HG02623 (cell line): ENCODE measurements at regions not wholly inside any gene's neighbourhood (a gene's known extent, or its start where the extent isn't known, plus 50 kb on each side); places are given as distances from the start of the nearest gene placed in this dataset.
"Not testable (repeated sequence)": the region's sequence is repeated elsewhere in the genome, so short reads cannot be mapped to it uniquely, and the experiment has no call there.

Experiments used
- ATAC-seq: cut with Tn5 transposase; IDR thresholded peaks from one replicate; pipeline ENCODE4 v1.9.1; 2021; ENCODE audit warnings: moderate library complexity; ENCODE audit not compliant: unreplicated experiment

DNA sequence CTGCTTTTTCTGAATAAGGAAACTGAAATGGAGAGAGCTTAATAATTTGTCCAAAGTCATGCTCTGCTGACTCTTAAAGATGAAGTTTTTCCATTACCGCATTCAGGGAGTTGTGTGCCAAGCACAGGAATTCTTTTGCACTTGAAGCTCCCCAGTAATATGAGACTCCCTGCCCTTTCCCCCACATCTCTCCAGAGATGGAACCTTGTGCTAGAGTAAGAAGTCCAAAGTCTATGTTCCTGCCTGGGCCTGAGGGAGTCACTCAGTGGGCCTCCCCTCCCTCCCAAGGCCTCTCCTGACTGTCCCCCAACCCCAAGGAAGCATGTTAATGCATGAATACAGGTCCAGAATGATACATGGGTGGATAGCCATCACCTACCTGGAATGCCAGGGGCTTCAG, 173.3 kb upstream of the SEMA6A start:
- ATAC-seq = no peak

DNA sequence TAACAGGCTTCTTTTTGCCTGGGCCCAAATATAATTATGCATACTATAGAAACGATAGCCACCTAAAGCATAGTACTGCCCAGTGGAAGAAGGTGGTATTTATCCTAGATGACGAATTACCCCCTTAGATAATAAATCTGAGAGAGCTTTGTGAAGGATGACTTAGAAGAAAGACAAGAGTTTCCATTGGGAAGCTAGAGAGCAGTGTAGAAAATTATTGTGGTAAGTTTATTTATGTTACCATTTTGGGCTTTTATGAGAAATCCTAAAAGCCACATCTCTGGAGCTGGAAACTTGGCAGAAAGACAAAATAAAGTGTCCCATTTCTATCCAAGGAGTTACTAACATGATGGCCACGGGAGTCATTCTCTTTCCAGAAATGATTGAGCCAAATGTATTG, 172.0 kb upstream of the SEMA6A start:
- no peak for ATAC-seq

- no peak for ATAC-seq
These were observed 166.1 kb upstream of the SEMA6A start for GRCh38 chr5:116740771-116741170.

DNA sequence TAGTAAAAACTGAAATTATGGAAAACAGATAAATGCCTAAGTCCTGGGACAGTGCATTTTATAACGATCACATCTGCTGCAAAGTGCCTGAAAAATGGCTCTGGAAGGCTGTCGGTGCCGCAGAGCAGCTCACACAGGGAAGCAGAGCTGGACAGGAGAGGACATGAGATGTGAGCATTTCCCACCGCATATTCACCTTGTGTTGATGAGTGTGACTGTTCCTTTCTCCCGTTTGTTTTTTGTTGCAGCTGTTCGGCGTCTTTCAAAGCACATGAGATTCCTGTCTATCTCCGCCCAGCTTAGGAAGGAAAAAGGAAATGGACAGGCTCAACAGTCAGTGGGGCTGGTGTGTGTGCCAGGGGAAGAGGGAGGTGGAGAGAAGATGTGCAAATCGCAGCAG, 164.9 kb upstream of the SEMA6A start:
- ATAC-seq = no peak

DNA sequence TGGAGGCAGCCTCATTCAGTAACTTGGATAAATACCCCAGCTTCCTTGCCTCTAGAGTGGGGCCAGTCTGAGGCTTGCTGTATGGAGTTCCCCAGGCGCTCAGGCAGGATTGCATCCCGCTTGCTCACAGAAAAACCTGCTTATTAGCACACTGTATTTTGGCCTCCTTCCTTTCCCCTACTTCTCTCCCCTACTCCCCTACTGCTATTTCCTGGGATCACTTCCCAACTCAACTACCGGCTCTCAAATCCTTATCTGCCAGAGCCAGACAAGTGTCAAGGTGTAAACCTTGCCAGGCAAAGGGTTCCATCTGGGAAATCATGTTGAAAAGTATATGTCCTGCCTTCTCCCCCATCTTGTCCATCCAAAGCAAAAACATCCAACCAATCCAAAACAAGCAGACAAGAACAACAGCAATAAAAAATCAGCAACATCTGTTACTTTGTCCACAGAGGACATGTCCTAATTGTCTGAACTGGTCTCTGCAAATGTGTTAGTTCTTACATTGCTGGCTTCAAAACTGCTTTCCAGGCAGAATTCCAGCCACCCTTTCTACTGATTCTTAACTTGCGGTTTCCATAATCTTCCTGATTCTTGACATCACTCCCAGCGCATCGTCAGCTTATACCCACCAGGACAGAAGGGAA, 164.1 kb upstream of the SEMA6A start:
- no peak for ATAC-seq

DNA sequence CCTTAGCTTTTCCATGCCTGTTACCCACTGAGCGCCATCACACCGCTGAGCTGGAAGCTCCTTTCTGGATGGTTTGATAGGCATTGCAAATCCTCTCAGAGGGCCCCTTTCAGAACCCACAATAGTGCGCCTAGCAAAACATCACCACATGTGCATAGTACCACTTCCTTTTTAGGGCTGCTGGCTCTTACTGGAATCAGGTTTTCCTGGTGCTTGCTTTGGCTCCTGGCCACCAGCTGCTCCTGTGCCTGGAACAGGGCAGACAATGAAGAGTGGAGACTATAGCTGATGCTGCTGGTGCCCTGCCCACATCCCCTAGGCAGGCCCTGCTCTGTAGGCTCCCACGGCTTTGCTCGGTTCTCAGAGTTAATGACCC, 163.6 kb upstream of the SEMA6A start:
- ATAC-seq = no peak

DNA sequence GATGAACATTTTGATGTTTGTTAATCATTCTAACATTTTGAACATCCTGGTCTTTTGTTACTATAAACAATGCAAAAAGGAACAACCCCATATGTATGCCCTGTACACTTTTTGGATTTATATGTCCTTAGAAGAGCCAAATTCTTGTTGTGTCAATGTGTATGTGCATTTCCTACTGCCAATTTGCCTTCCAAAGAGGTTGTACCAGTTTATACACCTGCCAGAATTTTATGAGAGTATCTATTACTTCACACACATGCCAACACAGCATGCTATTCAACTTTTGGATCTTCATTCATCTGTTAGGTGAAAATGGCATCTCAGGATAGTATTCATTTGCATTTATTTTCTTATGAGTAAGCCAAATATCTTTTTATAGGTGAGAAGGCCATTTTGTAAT, 162.0 kb upstream of the SEMA6A start:
- ATAC-seq = no peak

- no peak for ATAC-seq
These were observed 159.7 kb upstream of the SEMA6A start for GRCh38 chr5:116733991-116734975.

GRCh38 chr5:116732591-116732990, 158.0 kb upstream of the SEMA6A start:
- no peak for ATAC-seq

DNA sequence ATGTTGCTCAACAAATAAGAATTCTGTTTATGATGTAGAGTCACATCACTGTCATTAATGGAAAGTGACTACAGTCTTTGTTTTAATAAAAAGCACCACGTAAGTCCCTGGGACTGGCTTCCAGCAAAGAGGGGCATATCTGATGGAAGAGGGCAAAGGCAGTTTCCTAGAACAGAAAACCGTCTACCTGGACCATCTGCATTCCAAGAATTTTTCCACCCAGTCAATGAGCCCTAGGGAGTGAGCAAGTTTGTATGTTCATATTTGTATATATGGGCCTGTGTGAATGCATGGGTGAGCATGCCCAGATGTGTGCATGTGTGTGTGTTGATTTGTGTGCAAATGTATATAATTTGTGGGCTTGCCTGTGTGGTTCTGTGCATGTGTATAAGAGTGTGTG, 156.8 kb upstream of the SEMA6A start:
- ATAC-seq = no peak

GRCh38 chr5:116730706-116731105, 156.1 kb upstream of the SEMA6A start:
- no peak for ATAC-seq

DNA sequence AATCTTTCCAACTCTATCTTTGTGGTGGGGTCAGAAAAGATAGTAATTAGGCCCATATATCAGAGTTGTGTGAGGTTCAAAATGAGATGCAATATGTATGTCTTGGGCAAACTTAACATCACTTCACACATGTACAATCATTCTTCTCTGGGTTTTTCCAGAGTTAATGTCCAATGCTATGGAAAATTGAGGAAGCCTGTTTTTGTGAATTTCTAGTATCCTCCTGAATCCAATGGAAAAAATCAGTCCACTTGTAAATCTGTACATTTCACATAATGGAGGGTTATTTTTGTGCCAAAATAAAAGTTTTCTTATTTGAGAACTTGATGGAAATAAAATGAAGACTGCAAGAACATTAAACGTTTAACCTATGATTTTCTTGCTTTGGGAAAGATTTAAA, 155.6 kb upstream of the SEMA6A start:
- no peak for ATAC-seq

GRCh38 chr5:116727248-116727647, 152.6 kb upstream of the SEMA6A start:
- no peak for ATAC-seq

- ATAC-seq = not testable (repeated sequence)
These were observed 151.6 kb upstream of the SEMA6A start for GRCh38 chr5:116726180-116726579.

DNA sequence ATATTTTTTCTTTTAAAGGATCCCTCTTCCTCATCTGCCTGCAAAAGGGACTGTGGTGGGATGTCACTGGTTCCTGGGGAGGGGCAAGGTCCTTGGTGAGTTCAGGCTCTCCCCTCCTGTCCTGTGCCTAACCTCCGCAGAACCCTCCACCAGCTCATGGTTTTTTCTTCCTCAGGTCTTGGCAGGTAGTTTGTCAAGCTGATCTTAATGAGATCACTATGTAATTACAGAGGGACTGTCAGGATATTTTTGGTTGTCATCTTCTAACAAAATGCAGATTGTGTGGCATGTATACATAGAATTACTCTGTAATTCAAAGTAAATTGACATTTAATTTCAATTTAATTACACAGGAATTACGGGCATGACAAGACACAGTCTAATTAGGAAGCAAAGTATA, 150.3 kb upstream of the SEMA6A start:
- no peak for ATAC-seq

GRCh38 chr5:116722651-116723050, 148.0 kb upstream of the SEMA6A start:
- no peak for ATAC-seq

DNA sequence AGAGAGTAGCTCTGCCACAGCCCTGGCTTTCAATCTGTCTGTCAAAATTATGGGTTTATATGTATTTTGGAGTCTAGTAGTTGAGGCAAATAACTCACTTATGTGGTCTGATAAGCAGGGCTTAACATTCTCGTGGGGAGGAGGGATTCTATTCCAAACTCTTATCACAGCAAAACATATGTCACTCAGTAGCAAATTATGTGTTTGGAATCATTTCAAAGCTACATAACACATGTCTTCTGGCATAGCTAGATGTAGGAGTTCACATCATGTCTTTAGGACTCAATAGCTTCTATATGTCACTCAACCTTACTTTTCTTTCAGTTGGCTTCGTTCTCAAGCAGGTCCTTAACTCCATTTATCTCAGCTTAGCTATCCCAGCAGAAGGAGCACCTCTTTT, 144.5 kb upstream of the SEMA6A start:
- no peak for ATAC-seq

- no peak for ATAC-seq
These were observed 143.7 kb upstream of the SEMA6A start for GRCh38 chr5:116718317-116718716.

DNA sequence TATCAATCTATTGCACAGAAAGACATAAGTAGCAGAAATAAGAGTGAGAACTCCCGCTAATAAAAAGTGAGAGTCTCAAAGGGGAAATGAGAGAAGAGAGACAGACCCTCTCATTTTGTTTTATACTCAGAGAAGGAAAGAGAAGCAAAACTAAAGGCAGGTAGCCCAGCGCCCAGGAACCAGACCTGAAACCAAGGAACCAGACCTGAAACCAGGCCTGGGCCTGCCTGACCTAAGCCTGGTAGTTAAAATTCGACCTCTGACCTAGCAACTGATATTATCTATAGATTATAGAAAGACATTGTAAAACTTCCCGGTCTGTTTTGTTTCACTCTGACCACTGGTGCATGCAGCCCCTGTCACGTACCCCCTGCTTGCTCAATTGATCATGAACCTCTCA, 134.5 kb upstream of the SEMA6A start:
- ATAC-seq = no peak

DNA sequence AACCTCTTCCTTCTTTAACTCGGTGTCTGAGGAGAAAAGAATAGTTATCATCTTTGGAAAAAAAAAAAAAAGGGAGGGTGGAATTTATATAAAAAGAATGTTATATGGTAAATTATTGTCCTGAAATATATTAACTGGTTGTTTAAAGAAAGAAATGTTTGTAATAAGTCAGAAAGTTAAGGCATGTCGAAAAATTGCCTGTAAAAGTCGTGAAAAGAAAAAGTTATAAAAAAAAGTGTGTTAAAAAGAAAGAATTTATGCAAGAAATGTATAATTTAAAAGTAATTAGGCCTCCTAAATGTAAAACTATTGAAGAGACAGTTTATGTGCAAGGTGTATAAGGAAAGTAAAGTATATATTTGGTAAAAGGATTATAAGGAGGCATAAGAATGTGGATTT, 130.5 kb upstream of the SEMA6A start:
- not testable (repeated sequence) for ATAC-seq

DNA sequence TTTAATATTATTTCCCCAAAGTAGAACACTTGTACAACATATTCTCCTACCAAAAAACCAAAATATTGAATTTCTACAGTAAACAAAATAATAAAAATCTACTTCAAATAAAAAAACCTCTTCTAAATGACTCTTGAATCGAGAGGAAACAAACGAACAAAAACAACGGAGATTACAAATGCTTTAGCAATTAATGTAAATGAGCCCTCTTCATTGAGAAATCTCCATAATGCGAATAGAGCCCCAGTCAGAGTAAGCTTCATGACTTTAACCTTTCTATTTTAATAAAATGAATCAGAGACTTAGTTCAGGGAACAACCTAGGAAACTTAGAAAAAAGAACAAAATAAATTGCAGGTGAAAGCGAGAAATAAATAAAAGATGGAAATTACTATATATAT, 129.3 kb upstream of the SEMA6A start:
- no peak for ATAC-seq

GRCh38 chr5:116703328-116703727, 128.7 kb upstream of the SEMA6A start:
- no peak for ATAC-seq
